ENCODE measurements at regions not wholly inside any gene's neighbourhood (a gene's known extent, or its start where the extent isn't known, plus 50 kb on each side); places are given as distances from the start of the nearest gene placed in this dataset.

GRCh38 chr22:26784772-26785171 lies 127.4 kb downstream of the MIAT start:
- Histone ChIP-seq H3K4me2 (ENCODE audit: low read length) (no peak overlapping the region), H3K27ac (ENCODE audit: low read depth, low read length, poor library complexity, severe bottlenecking) (no peak overlapping the region), H3K9me3 (ENCODE audit: low read length) (no peaks in the 10 kb centered on the region), H3K36me3 (ENCODE audit: insufficient read depth, low read length) (peaks cover 7% of the 10 kb centered on the region), H2AFZ (ENCODE audit: low read length) (no peak overlapping the region), H3K27me3 (ENCODE audit: insufficient read depth, low read length) (no peaks in the 10 kb centered on the region), H3K9ac (ENCODE audit: low read length) (no peak overlapping the region), H3K9me2 (ENCODE audit: low read depth, low read length) (no peaks in the 10 kb centered on the region), H4K20me1 (ENCODE audit: insufficient read depth, low read length) (no peaks in the 10 kb centered on the region), H3K4me3 (ENCODE audit: low read depth, low read length, poor library complexity, severe bottlenecking) (no peak overlapping the region), H3K79me2 (ENCODE audit: insufficient read depth, low read length) (no peaks in the 10 kb centered on the region), H3K4me1 (ENCODE audit: insufficient read depth, low read length, severe bottlenecking) (peaks cover 8% of the 10 kb centered on the region), H3F3A (ENCODE audit: insufficient read depth, low read length) (no peaks in the 10 kb centered on the region)
- TF ChIP-seq CTCF (IDR thresholded peaks at IDR 0.05; ENCODE audit: low read length), result no peak

GRCh38 chr22:26785932-26786331 lies 128.5 kb downstream of the MIAT start:
- H3F3A ChIP-seq (ENCODE audit: insufficient read depth, low read length), result no peaks in the 10 kb centered on the region
- no peaks in the 10 kb centered on the region for H3K27me3 ChIP-seq (ENCODE audit: insufficient read depth, low read length)
- no peaks in the 10 kb centered on the region for H3K9me2 ChIP-seq (ENCODE audit: low read depth, low read length)
- no peaks in the 10 kb centered on the region for H3K79me2 ChIP-seq (ENCODE audit: insufficient read depth, low read length)
- no peak overlapping the region for H3K9ac ChIP-seq (ENCODE audit: low read length)
- H3K4me1 ChIP-seq (ENCODE audit: insufficient read depth, low read length, severe bottlenecking), result peaks cover 8% of the 10 kb centered on the region
- H3K9me3 ChIP-seq (ENCODE audit: low read length), result no peaks in the 10 kb centered on the region
- TF ChIP-seq CTCF (IDR thresholded peaks at IDR 0.05; ENCODE audit: low read length) (no peak), EZH2 (IDR thresholded peaks at IDR 0.05; ENCODE audit: borderline replicate concordance, low read length) (no peak)
- no peaks in the 10 kb centered on the region for H3K36me3 ChIP-seq (ENCODE audit: insufficient read depth, low read length)
- H2AFZ ChIP-seq (ENCODE audit: low read length), result no peak overlapping the region
- no peak overlapping the region for H3K4me3 ChIP-seq (ENCODE audit: low read depth, low read length, poor library complexity, severe bottlenecking)
- no peak overlapping the region for H3K4me2 ChIP-seq (ENCODE audit: low read length)
- no peaks in the 10 kb centered on the region for H4K20me1 ChIP-seq (ENCODE audit: insufficient read depth, low read length)
- H3K27ac ChIP-seq (ENCODE audit: low read depth, low read length, poor library complexity, severe bottlenecking), result no peak overlapping the region

- H3K4me1 ChIP-seq (ENCODE audit: insufficient read depth, low read length, severe bottlenecking), result peaks cover 8% of the 10 kb centered on the region
- H3K36me3 ChIP-seq (ENCODE audit: insufficient read depth, low read length), result no peaks in the 10 kb centered on the region
- H4K20me1 ChIP-seq (ENCODE audit: insufficient read depth, low read length), result no peaks in the 10 kb centered on the region
- H3K9me2 ChIP-seq (ENCODE audit: low read depth, low read length), result no peaks in the 10 kb centered on the region
- H3K27me3 ChIP-seq (ENCODE audit: insufficient read depth, low read length), result no peaks in the 10 kb centered on the region
- no peaks in the 10 kb centered on the region for H3K79me2 ChIP-seq (ENCODE audit: insufficient read depth, low read length)
- no peaks in the 10 kb centered on the region for H3K9me3 ChIP-seq (ENCODE audit: low read length)
- H3K4me2 ChIP-seq (ENCODE audit: low read length), result no peak overlapping the region
- H2AFZ ChIP-seq (ENCODE audit: low read length), result no peak overlapping the region
- no peak overlapping the region for H3K9ac ChIP-seq (ENCODE audit: low read length)
- H3F3A ChIP-seq (ENCODE audit: insufficient read depth, low read length), result no peaks in the 10 kb centered on the region
- TF ChIP-seq CTCF (IDR thresholded peaks at IDR 0.05; ENCODE audit: low read length) (no peak), EZH2 (IDR thresholded peaks at IDR 0.05; ENCODE audit: borderline replicate concordance, low read length) (no peak)
- no peak overlapping the region for H3K4me3 ChIP-seq (ENCODE audit: low read depth, low read length, poor library complexity, severe bottlenecking)
- H3K27ac ChIP-seq (ENCODE audit: low read depth, low read length, poor library complexity, severe bottlenecking), result no peak overlapping the region
Measured at GRCh38 chr22:26786398-26786797, 129.0 kb downstream of the MIAT start.

Data from OCI-LY1 (cell line).